Cardiac muscle cell (in vitro differentiated cells and primary cell): ENCODE measurements at regions not wholly inside any gene's neighbourhood (a gene's known extent, or its start where the extent isn't known, plus 50 kb on each side); places are given as distances from the start of the nearest gene placed in this dataset.
A peak's percentile ranks its signal among the peaks of the same experiment; 100 is the strongest.

ENCODE experiments used
- DNase-seq, 2 donors: peaks; one replicate each; pipeline versions ENCODE4 v3.0.0 to v3.0.0-alpha.2; 2010 to 2017; ENCODE audit warnings: low read depth in 1 of 2, low spot score in 1 of 2
- H3K27ac ChIP-seq: fragments of 200-600 bp; sonication (generic); 2 replicates; pipeline ENCODE4 v1.5.1; 2016
- H3K27me3 ChIP-seq: fragments of 200-600 bp; sonication (generic); 2 replicates; pipeline ENCODE4 v1.6.0; 2016; ENCODE audit warnings: control low read depth
- H3K36me3 ChIP-seq: fragments of 200-600 bp; sonication (generic); 2 replicates; pipeline ENCODE4 v1.5.1; 2016; ENCODE audit warnings: control low read depth
- H3K4me1 ChIP-seq: fragments of 200-600 bp; sonication (generic); 2 replicates; pipeline ENCODE4 v1.8.1; 2017; ENCODE audit warnings: low read depth, mild to moderate bottlenecking, mixed run types
- H3K4me3 ChIP-seq: fragments of 200-600 bp; sonication (generic); 2 replicates; pipeline ENCODE4 v1.5.1; 2016; ENCODE audit warnings: mild to moderate bottlenecking
- H3K9me3 ChIP-seq: fragments of 200-600 bp; sonication (generic); 2 replicates; pipeline ENCODE4 v1.5.1; 2017; ENCODE audit warnings: low read depth, mild to moderate bottlenecking, control low read depth
- CTCF ChIP-seq: IDR thresholded peaks from 2 replicates; pipeline ENCODE4 v1.5.1; 2012; ENCODE audit warnings: low read depth, mild to moderate bottlenecking, low read length

DNA sequence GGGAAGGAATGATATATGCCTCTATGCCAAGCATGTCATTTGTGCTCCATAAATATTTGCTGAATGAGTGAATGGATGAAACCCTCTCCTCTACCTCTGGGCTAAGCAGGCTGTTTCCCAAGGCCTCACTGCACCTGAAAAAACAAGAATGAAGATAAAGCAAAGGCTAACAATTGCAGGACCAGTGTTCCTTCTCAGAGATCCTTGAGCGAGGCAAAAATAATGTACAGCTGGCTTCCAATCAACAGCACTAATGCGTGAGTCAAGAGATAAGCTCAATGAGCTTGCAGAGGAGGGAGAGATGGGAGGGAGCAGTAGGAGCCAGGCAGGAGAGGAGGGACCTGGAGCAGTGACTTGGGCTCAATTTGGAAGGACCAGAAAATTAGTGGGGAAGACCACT is 144.5 kb upstream of the NFE2L3 start:
- Histone ChIP-seq H3K4me1 (peaks cover 30% of the 10 kb centered on the region), H3K4me3 (no peak overlapping the region), H3K36me3 (no peaks in the 10 kb centered on the region), H3K27me3 (no peaks in the 10 kb centered on the region), H3K27ac (peak overlapping the region; percentile 31), H3K9me3 (no peaks in the 10 kb centered on the region)
- DNase-seq, result peak; percentile 9 to 63
- no peak for TF ChIP-seq CTCF

GRCh38 chr7:26008428-26008827 is 143.6 kb upstream of the NFE2L3 start:
- Histone ChIP-seq H3K4me3 (no peak overlapping the region), H3K9me3 (no peaks in the 10 kb centered on the region), H3K36me3 (no peaks in the 10 kb centered on the region), H3K27ac (no peak overlapping the region), H3K4me1 (peaks cover 30% of the 10 kb centered on the region), H3K27me3 (no peaks in the 10 kb centered on the region)
- no peak for TF ChIP-seq CTCF
- DNase-seq, result no peak

- H3K4me3 ChIP-seq, result no peak overlapping the region
- no peaks in the 10 kb centered on the region for H3K9me3 ChIP-seq
- H3K36me3 ChIP-seq, result no peaks in the 10 kb centered on the region
- no peaks in the 10 kb centered on the region for H3K27me3 ChIP-seq
- H3K27ac ChIP-seq, result no peak overlapping the region
- DNase-seq, result no peak
- H3K4me1 ChIP-seq, result peaks cover 19% of the 10 kb centered on the region
- TF ChIP-seq CTCF, result no peak
Observed at GRCh38 chr7:26011039-26011696, 140.8 kb upstream of the NFE2L3 start.

DNA sequence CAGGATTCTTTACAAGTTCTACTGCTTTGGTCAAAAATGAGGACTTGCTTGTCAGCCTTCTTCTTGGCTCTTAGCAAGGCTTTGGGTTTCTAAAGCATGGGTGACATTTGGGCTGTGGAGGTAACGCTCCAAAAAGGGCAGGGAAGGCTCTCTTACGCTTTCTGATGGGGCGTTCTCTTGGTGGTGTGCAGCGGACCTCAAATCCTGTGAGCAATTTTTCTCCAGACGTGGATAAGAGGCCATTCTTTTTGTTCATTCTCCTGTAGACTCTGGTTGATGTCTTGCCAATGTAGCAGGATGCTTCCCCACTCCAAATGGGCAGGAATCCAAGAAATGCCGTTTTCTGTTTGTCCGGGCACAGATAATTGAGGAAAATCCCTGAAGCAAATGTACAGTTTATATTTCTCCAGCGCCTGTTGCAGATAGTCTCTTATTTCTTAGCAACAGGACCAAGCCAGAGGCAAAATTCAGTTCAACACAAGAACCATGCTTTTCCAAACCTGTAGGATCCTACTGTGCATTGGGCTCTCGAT is 138.4 kb upstream of the NFE2L3 start:
- H3K4me1 ChIP-seq, result no peaks in the 10 kb centered on the region
- TF ChIP-seq CTCF, result no peak
- DNase-seq, result no peak
- H3K9me3 ChIP-seq, result no peaks in the 10 kb centered on the region
- H3K27me3 ChIP-seq, result no peaks in the 10 kb centered on the region
- H3K4me3 ChIP-seq, result no peak overlapping the region
- no peak overlapping the region for H3K27ac ChIP-seq
- H3K36me3 ChIP-seq, result no peaks in the 10 kb centered on the region

GRCh38 chr7:26022982-26023381 is 129.0 kb upstream of the NFE2L3 start:
- no peaks in the 10 kb centered on the region for H3K27me3 ChIP-seq
- no peaks in the 10 kb centered on the region for H3K9me3 ChIP-seq
- no peak overlapping the region for H3K4me3 ChIP-seq
- no peaks in the 10 kb centered on the region for H3K36me3 ChIP-seq
- H3K4me1 ChIP-seq, result no peaks in the 10 kb centered on the region
- TF ChIP-seq CTCF, result no peak
- DNase-seq, result no peak
- no peak overlapping the region for H3K27ac ChIP-seq
